ENCODE measurements at regions not wholly inside any gene's neighbourhood (a gene's known extent, or its start where the extent isn't known, plus 50 kb on each side); places are given as distances from the start of the nearest gene placed in this dataset.

GRCh38 chr9:118644066-118644465, 725.2 kb downstream of the BRINP1 start:
- ChIA-PET SMC1A (ENCODE audit: uncharacterized antibody, unreplicated experiment) (no interaction called here), CTCF (no interaction called here), RAD21 (ENCODE audit: unreplicated experiment) (no interaction called here), POLR2A (no interaction called here)
- H3K9me3 ChIP-seq (replicated peaks; ENCODE audit: control insufficient read depth, insufficient read depth, low read length), result no peaks in the 10 kb centered on the region
- in situ Hi-C loops (cut with MboI) (no loop called here), intact Hi-C loops (cut with micrococcal nuclease; ENCODE audit: unreplicated experiment) (no loop called here)
- DNase-seq (ENCODE audit: low read depth, low spot score) (no peak), ATAC-seq (no peak), FAIRE-seq (no peak)
- H3K9ac ChIP-seq (ENCODE audit: control insufficient read depth, insufficient read depth, low read length), result no peak overlapping the region
- H3K79me2 ChIP-seq (ENCODE audit: control insufficient read depth, insufficient read depth, low read length), result no peaks in the 10 kb centered on the region
- H3K4me2 ChIP-seq (ENCODE audit: control insufficient read depth, insufficient read depth), result no peak overlapping the region
- WGBS (ENCODE audit: insufficient coverage, insufficient replicate concordance, low lambda C conversion rate, missing lambda C conversion rate), result 13% methylated on average over 1 of the region's 1 CpG
- no peak overlapping the region for H3K27ac ChIP-seq (ENCODE audit: control insufficient read depth, insufficient read depth)
- H4K20me1 ChIP-seq (ENCODE audit: control insufficient read depth, insufficient read depth), result no peaks in the 10 kb centered on the region
- H3K27me3 ChIP-seq (replicated peaks in 1 of 2; ENCODE audit: control insufficient read depth in 2 of 2, insufficient read depth in 2 of 2, low read length in 1 of 2), result no peaks in the 10 kb centered on the region
- no TSS peak for BruUV-seq (replicated peaks)
- no peak overlapping the region for H3K4me3 ChIP-seq
- H3K36me3 ChIP-seq (ENCODE audit: control insufficient read depth in 2 of 2, insufficient read depth in 2 of 2, low read length in 1 of 2), result no peaks in the 10 kb centered on the region
- H2AFZ ChIP-seq (ENCODE audit: control insufficient read depth, low read depth, low read length), result no peak overlapping the region
- no peaks in the 10 kb centered on the region for H3K4me1 ChIP-seq (ENCODE audit: control insufficient read depth, insufficient read depth, low read length)
- TF ChIP-seq ESRRA (IDR thresholded peaks at IDR 0.05; ENCODE audit: low read length), result no peak
- TF ChIP-seq KLF5 (IDR thresholded peaks at IDR 0.05; ENCODE audit: partially characterized antibody), result no peak
- TF ChIP-seq TCF3 (IDR thresholded peaks at IDR 0.05; ENCODE audit: borderline replicate concordance, insufficient read depth, low read depth, low read length), result no peak
- TF ChIP-seq CTCF (IDR thresholded peaks at IDR 0.05 in 2 of 3, conservative IDR thresholded peaks at IDR 0.05 in 1 of 3; ENCODE audit: control insufficient read depth in 2 of 3, extremely low read depth in 1 of 3, insufficient read depth in 1 of 3, low read depth in 3 of 3, low read length in 3 of 3), result no peak
- no peak for TF ChIP-seq ZNF384 (IDR thresholded peaks at IDR 0.05; ENCODE audit: borderline replicate concordance, low read depth, low read length)
- no peak for TF ChIP-seq ETV6 (conservative IDR thresholded peaks at IDR 0.05 in 1 of 2, IDR thresholded peaks at IDR 0.05 in 1 of 2; ENCODE audit: borderline replicate concordance in 1 of 2, low read depth in 1 of 2)
- no peak for TF ChIP-seq EGR1 (IDR thresholded peaks at IDR 0.05; ENCODE audit: borderline replicate concordance in 1 of 2, low read depth in 2 of 2, low read length in 2 of 2)
- no peak for TF ChIP-seq RBBP5 (conservative IDR thresholded peaks at IDR 0.05)
- TF ChIP-seq, protein P1, sequence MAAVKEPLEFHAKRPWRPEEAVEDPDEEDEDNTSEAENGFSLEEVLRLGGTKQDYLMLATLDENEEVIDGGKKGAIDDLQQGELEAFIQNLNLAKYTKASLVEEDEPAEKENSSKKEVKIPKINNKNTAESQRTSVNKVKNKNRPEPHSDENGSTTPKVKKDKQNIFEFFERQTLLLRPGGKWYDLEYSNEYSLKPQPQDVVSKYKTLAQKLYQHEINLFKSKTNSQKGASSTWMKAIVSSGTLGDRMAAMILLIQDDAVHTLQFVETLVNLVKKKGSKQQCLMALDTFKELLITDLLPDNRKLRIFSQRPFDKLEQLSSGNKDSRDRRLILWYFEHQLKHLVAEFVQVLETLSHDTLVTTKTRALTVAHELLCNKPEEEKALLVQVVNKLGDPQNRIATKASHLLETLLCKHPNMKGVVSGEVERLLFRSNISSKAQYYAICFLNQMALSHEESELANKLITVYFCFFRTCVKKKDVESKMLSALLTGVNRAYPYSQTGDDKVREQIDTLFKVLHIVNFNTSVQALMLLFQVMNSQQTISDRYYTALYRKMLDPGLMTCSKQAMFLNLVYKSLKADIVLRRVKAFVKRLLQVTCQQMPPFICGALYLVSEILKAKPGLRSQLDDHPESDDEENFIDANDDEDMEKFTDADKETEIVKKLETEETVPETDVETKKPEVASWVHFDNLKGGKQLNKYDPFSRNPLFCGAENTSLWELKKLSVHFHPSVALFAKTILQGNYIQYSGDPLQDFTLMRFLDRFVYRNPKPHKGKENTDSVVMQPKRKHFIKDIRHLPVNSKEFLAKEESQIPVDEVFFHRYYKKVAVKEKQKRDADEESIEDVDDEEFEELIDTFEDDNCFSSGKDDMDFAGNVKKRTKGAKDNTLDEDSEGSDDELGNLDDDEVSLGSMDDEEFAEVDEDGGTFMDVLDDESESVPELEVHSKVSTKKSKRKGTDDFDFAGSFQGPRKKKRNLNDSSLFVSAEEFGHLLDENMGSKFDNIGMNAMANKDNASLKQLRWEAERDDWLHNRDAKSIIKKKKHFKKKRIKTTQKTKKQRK (IDR thresholded peaks at IDR 0.05; ENCODE audit: low read depth, low read length), result no peak
- TF ChIP-seq ZBED1 (IDR thresholded peaks at IDR 0.05; ENCODE audit: borderline replicate concordance), result no peak
- TF ChIP-seq ZNF207 (IDR thresholded peaks at IDR 0.05; ENCODE audit: borderline replicate concordance), result no peak
- no peak for TF ChIP-seq FOXK2 (IDR thresholded peaks at IDR 0.05)
- no peak for TF ChIP-seq EP300 (IDR thresholded peaks at IDR 0.05; ENCODE audit: borderline replicate concordance in 1 of 2, control insufficient read depth in 1 of 2, low read depth in 2 of 2, low read length in 2 of 2)
- TF ChIP-seq BRCA1 (IDR thresholded peaks at IDR 0.05; ENCODE audit: low read depth, low read length), result no peak
- TF ChIP-seq, protein P2, sequence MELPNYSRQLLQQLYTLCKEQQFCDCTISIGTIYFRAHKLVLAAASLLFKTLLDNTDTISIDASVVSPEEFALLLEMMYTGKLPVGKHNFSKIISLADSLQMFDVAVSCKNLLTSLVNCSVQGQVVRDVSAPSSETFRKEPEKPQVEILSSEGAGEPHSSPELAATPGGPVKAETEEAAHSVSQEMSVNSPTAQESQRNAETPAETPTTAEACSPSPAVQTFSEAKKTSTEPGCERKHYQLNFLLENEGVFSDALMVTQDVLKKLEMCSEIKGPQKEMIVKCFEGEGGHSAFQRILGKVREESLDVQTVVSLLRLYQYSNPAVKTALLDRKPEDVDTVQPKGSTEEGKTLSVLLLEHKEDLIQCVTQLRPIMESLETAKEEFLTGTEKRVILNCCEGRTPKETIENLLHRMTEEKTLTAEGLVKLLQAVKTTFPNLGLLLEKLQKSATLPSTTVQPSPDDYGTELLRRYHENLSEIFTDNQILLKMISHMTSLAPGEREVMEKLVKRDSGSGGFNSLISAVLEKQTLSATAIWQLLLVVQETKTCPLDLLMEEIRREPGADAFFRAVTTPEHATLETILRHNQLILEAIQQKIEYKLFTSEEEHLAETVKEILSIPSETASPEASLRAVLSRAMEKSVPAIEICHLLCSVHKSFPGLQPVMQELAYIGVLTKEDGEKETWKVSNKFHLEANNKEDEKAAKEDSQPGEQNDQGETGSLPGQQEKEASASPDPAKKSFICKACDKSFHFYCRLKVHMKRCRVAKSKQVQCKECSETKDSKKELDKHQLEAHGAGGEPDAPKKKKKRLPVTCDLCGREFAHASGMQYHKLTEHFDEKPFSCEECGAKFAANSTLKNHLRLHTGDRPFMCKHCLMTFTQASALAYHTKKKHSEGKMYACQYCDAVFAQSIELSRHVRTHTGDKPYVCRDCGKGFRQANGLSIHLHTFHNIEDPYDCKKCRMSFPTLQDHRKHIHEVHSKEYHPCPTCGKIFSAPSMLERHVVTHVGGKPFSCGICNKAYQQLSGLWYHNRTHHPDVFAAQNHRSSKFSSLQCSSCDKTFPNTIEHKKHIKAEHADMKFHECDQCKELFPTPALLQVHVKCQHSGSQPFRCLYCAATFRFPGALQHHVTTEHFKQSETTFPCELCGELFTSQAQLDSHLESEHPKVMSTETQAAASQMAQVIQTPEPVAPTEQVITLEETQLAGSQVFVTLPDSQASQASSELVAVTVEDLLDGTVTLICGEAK (IDR thresholded peaks at IDR 0.05; ENCODE audit: borderline replicate concordance), result no peak
- TF ChIP-seq STAT1 (conservative IDR thresholded peaks at IDR 0.05), result no peak

All from GM12878 (cell line).